Suppressor macrophage treated with lipopolysaccharide for 4 hours (primary cell): ENCODE measurements at regions not wholly inside any gene's neighbourhood (a gene's known extent, or its start where the extent isn't known, plus 50 kb on each side); places are given as distances from the start of the nearest gene placed in this dataset.
"Not testable (repeated sequence)": the region's sequence is repeated elsewhere in the genome, so short reads cannot be mapped to it uniquely, and the experiment has no call there.

ENCODE experiments used
- DNase-seq: peaks from one replicate; pipeline ENCODE4 v3.0.0-alpha.2; 2020

- DNase-seq = no peak
Observed at GRCh38 chr9:82457891-82458290, 469.3 kb downstream of the SPATA31D1 start.

- DNase-seq = no peak
Observed at GRCh38 chr9:82458296-82458695, 469.7 kb downstream of the SPATA31D1 start.

GRCh38 chr9:82466616-82467260 is 478.2 kb downstream of the SPATA31D1 start:
- no peak for DNase-seq

- no peak for DNase-seq
Observed at GRCh38 chr9:82467436-82467835, 478.9 kb downstream of the SPATA31D1 start.

GRCh38 chr9:82474235-82474634 is 485.7 kb downstream of the SPATA31D1 start:
- no peak for DNase-seq

GRCh38 chr9:82475584-82476301 is 487.2 kb downstream of the SPATA31D1 start:
- no peak for DNase-seq

GRCh38 chr9:82480921-82481320 is 492.3 kb downstream of the SPATA31D1 start:
- no peak for DNase-seq

- DNase-seq = no peak
Observed at GRCh38 chr9:82487935-82488312, 499.4 kb downstream of the SPATA31D1 start.

GRCh38 chr9:82488313-82489200 is 500.0 kb downstream of the SPATA31D1 start:
- DNase-seq = no peak

GRCh38 chr9:82489201-82489821 is 500.7 kb downstream of the SPATA31D1 start:
- DNase-seq = no peak

- no peak for DNase-seq
Observed at GRCh38 chr9:82490019-82490499, 501.5 kb downstream of the SPATA31D1 start.

GRCh38 chr9:82490821-82491220 is 502.2 kb downstream of the SPATA31D1 start:
- not testable (repeated sequence) for DNase-seq

- no peak for DNase-seq
Observed at GRCh38 chr9:82491604-82492003, 503.0 kb downstream of the SPATA31D1 start.

- DNase-seq = no peak
Observed at GRCh38 chr9:82492274-82492673, 503.7 kb downstream of the SPATA31D1 start.

- no peak for DNase-seq
Observed at GRCh38 chr9:82495884-82496777, 507.6 kb downstream of the SPATA31D1 start.

- DNase-seq = no peak
Observed at GRCh38 chr9:82498541-82499317, 510.2 kb downstream of the SPATA31D1 start.

GRCh38 chr9:82499337-82499736 is 510.8 kb downstream of the SPATA31D1 start:
- DNase-seq = no peak

GRCh38 chr9:82504620-82505019 is 516.0 kb downstream of the SPATA31D1 start:
- DNase-seq = no peak

GRCh38 chr9:82511626-82512025 is 523.1 kb downstream of the SPATA31D1 start:
- no peak for DNase-seq

GRCh38 chr9:82512728-82513127 is 524.2 kb downstream of the SPATA31D1 start:
- DNase-seq = no peak

GRCh38 chr9:82513242-82513751 is 524.7 kb downstream of the SPATA31D1 start:
- no peak for DNase-seq
